ENCODE measurements at regions not wholly inside any gene's neighbourhood (a gene's known extent, or its start where the extent isn't known, plus 50 kb on each side); places are given as distances from the start of the nearest gene placed in this dataset.

GRCh38 chr12:118751355-118751754 lies 230.0 kb upstream of the SRRM4 start:
- no peak for DNase-seq (ENCODE audit: low read depth)

GRCh38 chr12:118760623-118761022 lies 220.7 kb upstream of the SRRM4 start:
- DNase-seq (ENCODE audit: low read depth): no peak

- no peak for DNase-seq (ENCODE audit: low read depth)
Observed at GRCh38 chr12:118763234-118763633, 218.1 kb upstream of the SRRM4 start.

- no peak for DNase-seq (ENCODE audit: low read depth)
Observed at GRCh38 chr12:118773956-118774723, 207.2 kb upstream of the SRRM4 start.

GRCh38 chr12:118777504-118777903 lies 203.8 kb upstream of the SRRM4 start:
- no peak for DNase-seq (ENCODE audit: low read depth)

GRCh38 chr12:118778077-118778476 lies 203.3 kb upstream of the SRRM4 start:
- no peak for DNase-seq (ENCODE audit: low read depth)

- DNase-seq (ENCODE audit: low read depth): no peak
Observed at GRCh38 chr12:118780939-118781338, 200.4 kb upstream of the SRRM4 start.

GRCh38 chr12:118781692-118782091 lies 199.6 kb upstream of the SRRM4 start:
- DNase-seq (ENCODE audit: low read depth): no peak

- DNase-seq (ENCODE audit: low read depth): no peak
Observed at GRCh38 chr12:118783703-118784102, 197.6 kb upstream of the SRRM4 start.

GRCh38 chr12:118790578-118790977 lies 190.8 kb upstream of the SRRM4 start:
- DNase-seq (ENCODE audit: low read depth): no peak

GRCh38 chr12:118813778-118814357 lies 167.5 kb upstream of the SRRM4 start:
- no peak for DNase-seq (ENCODE audit: low read depth)

- DNase-seq (ENCODE audit: low read depth): no peak
Observed at GRCh38 chr12:118816296-118816695, 165.0 kb upstream of the SRRM4 start.

GRCh38 chr12:118821386-118821925 lies 159.9 kb upstream of the SRRM4 start:
- DNase-seq (ENCODE audit: low read depth): no peak

GRCh38 chr12:118822512-118822911 lies 158.8 kb upstream of the SRRM4 start:
- DNase-seq (ENCODE audit: low read depth): no peak

GRCh38 chr12:118827047-118827446 lies 154.3 kb upstream of the SRRM4 start:
- no peak for DNase-seq (ENCODE audit: low read depth)

- DNase-seq (ENCODE audit: low read depth): no peak
Observed at GRCh38 chr12:118827606-118828005, 153.7 kb upstream of the SRRM4 start.

- DNase-seq (ENCODE audit: low read depth): no peak
Observed at GRCh38 chr12:118830296-118830695, 151.0 kb upstream of the SRRM4 start.

GRCh38 chr12:118835926-118836325 lies 145.4 kb upstream of the SRRM4 start:
- no peak for DNase-seq (ENCODE audit: low read depth)

- no peak for DNase-seq (ENCODE audit: low read depth)
Observed at GRCh38 chr12:118840399-118840798, 140.9 kb upstream of the SRRM4 start.

- no peak for DNase-seq (ENCODE audit: low read depth)
Observed at GRCh38 chr12:118840878-118841277, 140.5 kb upstream of the SRRM4 start.

GRCh38 chr12:118841588-118841987 lies 139.8 kb upstream of the SRRM4 start:
- DNase-seq (ENCODE audit: low read depth): no peak

- no peak for DNase-seq (ENCODE audit: low read depth)
Observed at GRCh38 chr12:118842866-118843265, 138.5 kb upstream of the SRRM4 start.

GRCh38 chr12:118846416-118846815 lies 134.9 kb upstream of the SRRM4 start:
- no peak for DNase-seq (ENCODE audit: low read depth)

All from LHCN-M2 (cell line).